K562 (cell line): ENCODE measurements at regions not wholly inside any gene's neighbourhood (a gene's known extent, or its start where the extent isn't known, plus 50 kb on each side); places are given as distances from the start of the nearest gene placed in this dataset.

Source experiments
- CREB5 ChIP-seq: fragments of 250-450 bp; sonication (Bioruptor Pico); IDR thresholded peaks from 2 replicates; pipeline ENCODE4 v1.5.0; 2020; ENCODE audit warnings: mild to moderate bottlenecking
- CTCF ChIP-seq, 3 experiments: IDR thresholded peaks in 2 of 3; conservative IDR thresholded peaks in 1 of 3; 2 replicates each; pipeline ENCODE4 v1.5.1; 2011 to 2012; ENCODE audit warnings: low read length in 3 of 3, mild to moderate bottlenecking in 3 of 3, control low read depth in 2 of 3, improper control_type of control experiment in 1 of 3, inconsistent platforms in 1 of 3, low read depth in 1 of 3, mixed read lengths in 1 of 3, moderate library complexity in 1 of 3; ENCODE audit not compliant: insufficient read depth in 2 of 3
- ELK3 ChIP-seq: fragments of 450-650 bp; formaldehyde crosslinking; IDR thresholded peaks from 2 replicates; pipeline ENCODE4 v1.4.0; 2020; ENCODE audit warnings: mild to moderate bottlenecking
- FOXP4 ChIP-seq: sonication (generic); formaldehyde crosslinking; IDR thresholded peaks from 2 replicates; pipeline ENCODE4 v1.8.0; 2022; ENCODE audit warnings: mild to moderate bottlenecking, missing genetic modification reagents, borderline replicate concordance
- GTF2E2 ChIP-seq: fragments of 200-800 bp; sonication (Bioruptor generic); IDR thresholded peaks from 2 replicates; pipeline ENCODE4 v1.6.1; 2016; ENCODE audit warnings: missing genetic modification characterization, missing compliant biosample characterization
- HIVEP1 ChIP-seq: fragments of 250-450 bp; sonication (Bioruptor Pico); IDR thresholded peaks from 2 replicates; pipeline ENCODE4 v1.4.0; 2020; ENCODE audit warnings: mild to moderate bottlenecking
- KDM1A ChIP-seq, 2 experiments: fragments of 450-650 bp; IDR thresholded peaks; 2 replicates each; pipeline ENCODE4 v1.6.1; 2016; ENCODE audit warnings: mild to moderate bottlenecking in 2 of 2
- SIN3A ChIP-seq, 2 experiments: fragments of 150-350 bp in 1 of 2; IDR thresholded peaks; 2 replicates each; pipeline ENCODE4 v1.6.1; 2011 to 2016; ENCODE audit warnings: borderline replicate concordance in 2 of 2, low read depth in 2 of 2, low read length in 2 of 2, mild to moderate bottlenecking in 2 of 2, moderate library complexity in 2 of 2; ENCODE audit not compliant: control insufficient read depth in 1 of 2
- STAT5B ChIP-seq: fragments of 250-450 bp; sonication (Bioruptor Pico); IDR thresholded peaks from 2 replicates; pipeline ENCODE4 v1.8.0; 2021; ENCODE audit warnings: mild to moderate bottlenecking, inconsistent platforms
- TRIM24 ChIP-seq, 2 experiments: fragments of 450-650 bp; IDR thresholded peaks; 2 replicates each; pipeline ENCODE4 v1.6.1; 2016

GRCh38 chr12:59040656-59041055 lies 120.4 kb upstream of the LRIG3 start:
- TF ChIP-seq KDM1A (IDR thresholded peaks at IDR 0.05), result no peak
- TF ChIP-seq CTCF (IDR thresholded peaks at IDR 0.05 in 2 of 3, conservative IDR thresholded peaks at IDR 0.05 in 1 of 3; ENCODE audit: insufficient read depth in 2 of 3, low read depth in 1 of 3, low read length in 3 of 3), result no peak
- no peak for TF ChIP-seq GTF2E2 (tag)
- no peak for TF ChIP-seq TRIM24 (IDR thresholded peaks at IDR 0.05)
- TF ChIP-seq CREB5, result no peak
- TF ChIP-seq SIN3A (IDR thresholded peaks at IDR 0.05; ENCODE audit: borderline replicate concordance in 2 of 2, control insufficient read depth in 1 of 2, low read depth in 2 of 2, low read length in 2 of 2), result no peak
- no peak for TF ChIP-seq ELK3 (CRISPR knock-in tag)
- TF ChIP-seq STAT5B (CRISPR knock-in tag), result no peak
- TF ChIP-seq HIVEP1 (CRISPR knock-in tag), result no peak
- TF ChIP-seq FOXP4, result no peak
